SK-N-SH (cell line): ENCODE measurements at regions not wholly inside any gene's neighbourhood (a gene's known extent, or its start where the extent isn't known, plus 50 kb on each side); places are given as distances from the start of the nearest gene placed in this dataset.

Source experiments
- CTCF ChIA-PET: fragments of 300-600, 350-600 bp; formaldehyde crosslinking; extraction: SDS; loops from one replicate; lab custom pipeline; 2021; lab: Yijun Ruan, JAX
- POLR2A ChIA-PET: fragments of 350-600 bp; sonication (Branson Sonifier 250); formaldehyde crosslinking; extraction: SDS; loops from one replicate; lab custom pipeline; 2020; ENCODE audit warnings: antibody characterized with exemption, inconsistent platforms; lab: Yijun Ruan, JAX
- DNase-seq: peaks from one replicate; pipeline ENCODE4 v3.0.0; 2012
- H2AFZ ChIP-seq: fragments of 200-600 bp; sonication (generic); 2 replicates; pipeline ENCODE4 v1.8.1; 2016; ENCODE audit warnings: antibody characterized with exemption, mild to moderate bottlenecking, low read depth
- H3F3A ChIP-seq: fragments of 200-600 bp; sonication (generic); replicated peaks from 2 replicates; pipeline ENCODE3; 2016; ENCODE audit warnings: antibody characterized with exemption, mild to moderate bottlenecking; ENCODE audit not compliant: insufficient read depth
- H3K27ac ChIP-seq, 2 experiments: fragments of 200-500 bp in 1 of 2; fragments of 200-600 bp in 1 of 2; sonication (Bioruptor generic) in 1 of 2; sonication (generic), shearing (Covaris generic) in 1 of 2; 2 replicates each; pipeline versions ENCODE4 v1.5.1 to v1.6.1; 2014 to 2016; ENCODE audit warnings: low read depth in 2 of 2, inconsistent platforms in 1 of 2, low read length in 1 of 2, mild to moderate bottlenecking in 1 of 2, mixed read lengths in 1 of 2
- H3K27me3 ChIP-seq: fragments of 200-600 bp; sonication (generic), shearing (Covaris generic); 2 replicates; pipeline ENCODE4 v1.6.1; 2016; ENCODE audit warnings: mixed run types; ENCODE audit not compliant: insufficient read depth
- H3K36me3 ChIP-seq, 2 experiments: fragments of 200-500 bp in 1 of 2; fragments of 200-600 bp in 1 of 2; sonication (Bioruptor generic) in 1 of 2; sonication (generic) in 1 of 2; replicated peaks in 1 of 2; 2 replicates each; pipeline versions ENCODE3 to v1.5.1; 2014 to 2016; ENCODE audit warnings: low read length in 1 of 2, mild to moderate bottlenecking in 1 of 2; ENCODE audit not compliant: insufficient read depth in 2 of 2, control insufficient read depth in 1 of 2
- H3K4me1 ChIP-seq, 2 experiments: fragments of 200-500 bp in 1 of 2; fragments of 200-600 bp in 1 of 2; sonication (Bioruptor generic) in 1 of 2; sonication (generic), shearing (Covaris generic) in 1 of 2; 2 replicates each; pipeline versions ENCODE4 v1.5.1 to v1.6.1; 2014 to 2016; ENCODE audit warnings: low read depth in 1 of 2, low read length in 1 of 2, mixed run types in 1 of 2; ENCODE audit not compliant: insufficient read depth in 2 of 2, control insufficient read depth in 1 of 2
- H3K4me2 ChIP-seq: fragments of 200-600 bp; sonication (generic), shearing (Covaris generic); 2 replicates; pipeline ENCODE4 v1.6.1; 2017; ENCODE audit warnings: mixed run types
- H3K4me3 ChIP-seq, 2 experiments: fragments of 200-500 bp in 1 of 2; fragments of 200-600 bp in 1 of 2; sonication (Bioruptor generic) in 1 of 2; sonication (generic), shearing (Covaris generic) in 1 of 2; 2 replicates each; pipeline versions ENCODE4 v1.5.1 to v1.8.1; 2014 to 2016; ENCODE audit warnings: low read depth in 2 of 2, inconsistent platforms in 1 of 2, low read length in 1 of 2, mild to moderate bottlenecking in 1 of 2, mixed read lengths in 1 of 2, moderate library complexity in 1 of 2
- H3K79me2 ChIP-seq: fragments of 200-600 bp; sonication (generic); 2 replicates; pipeline ENCODE4 v1.8.1; 2017; ENCODE audit warnings: mild to moderate bottlenecking; ENCODE audit not compliant: insufficient read depth
- H3K9ac ChIP-seq: fragments of 200-600 bp; sonication (generic); 2 replicates; pipeline ENCODE4 v1.6.1; 2017; ENCODE audit warnings: mixed run types
- H3K9me2 ChIP-seq: fragments of 200-600 bp; sonication (generic); 2 replicates; pipeline ENCODE4 v1.6.1; 2017; ENCODE audit warnings: mixed run types
- H3K9me3 ChIP-seq: fragments of 200-600 bp; sonication (generic); 2 replicates; pipeline ENCODE4 v1.6.1; 2017; ENCODE audit warnings: mixed run types, mild to moderate bottlenecking, moderate library complexity
- H4K20me1 ChIP-seq: fragments of 200-600 bp; sonication (generic); 2 replicates; pipeline ENCODE4 v1.6.1; 2017; ENCODE audit warnings: mild to moderate bottlenecking, mixed run types; ENCODE audit not compliant: insufficient read depth
- CHD2 ChIP-seq: fragments of 150-350 bp; IDR thresholded peaks from 2 replicates; pipeline ENCODE4 v1.6.1; 2018; ENCODE audit warnings: low read length; ENCODE audit not compliant: partially characterized antibody
- ELF1 ChIP-seq: IDR thresholded peaks from 2 replicates; pipeline ENCODE4 v1.4.0; 2012
- EZH2phosphoT487 ChIP-seq: fragments of 200-600 bp; sonication (generic); IDR thresholded peaks from 2 replicates; pipeline ENCODE4 v1.6.1; 2017; ENCODE audit warnings: low read depth, mixed run types, mild to moderate bottlenecking, antibody characterized with exemption, moderate library complexity, borderline replicate concordance
- FOSL2 ChIP-seq: IDR thresholded peaks from 2 replicates; pipeline ENCODE4 v1.4.0; 2012; ENCODE audit warnings: low read depth, mild to moderate bottlenecking, moderate library complexity, borderline replicate concordance
- FOXM1 ChIP-seq: IDR thresholded peaks from 2 replicates; pipeline ENCODE4 v1.4.0; 2012; ENCODE audit warnings: low read depth, mild to moderate bottlenecking
- IRF3 ChIP-seq: fragments of 150-350 bp; IDR thresholded peaks from 2 replicates; pipeline ENCODE4 v1.6.1; 2016; ENCODE audit warnings: mild to moderate bottlenecking, low read depth, low read length
- MEF2A ChIP-seq: IDR thresholded peaks from 2 replicates; pipeline ENCODE4 v1.4.0; 2012; ENCODE audit warnings: low read depth, borderline replicate concordance
- NRF1 ChIP-seq: IDR thresholded peaks from 2 replicates; pipeline ENCODE4 v1.6.1; 2012; ENCODE audit warnings: low read depth, mild to moderate bottlenecking, low read length
- RAD21 ChIP-seq: IDR thresholded peaks from 2 replicates; pipeline ENCODE4 v1.6.1; 2012; ENCODE audit warnings: mild to moderate bottlenecking, low read length
- RFX5 ChIP-seq: IDR thresholded peaks from 2 replicates; pipeline ENCODE4 v1.6.1; 2012; ENCODE audit warnings: mild to moderate bottlenecking, improper control_type of control experiment, low read length
- RXRA ChIP-seq: IDR thresholded peaks from 2 replicates; pipeline ENCODE4 v1.4.0; 2012; ENCODE audit warnings: low read depth, mild to moderate bottlenecking, borderline replicate concordance
- SIN3A ChIP-seq: IDR thresholded peaks from 2 replicates; pipeline ENCODE4 v1.6.1; 2012; ENCODE audit warnings: low read depth, mild to moderate bottlenecking, low read length, moderate library complexity, borderline replicate concordance
- SMC3 ChIP-seq: IDR thresholded peaks from 2 replicates; pipeline ENCODE4 v1.6.1; 2012; ENCODE audit warnings: low read depth, low read length, improper control_type of control experiment
- USF1 ChIP-seq: IDR thresholded peaks from 2 replicates; pipeline ENCODE4 v1.4.0; 2012; ENCODE audit warnings: low read depth, borderline replicate concordance
- YY1 ChIP-seq: IDR thresholded peaks from 2 replicates; pipeline ENCODE4 v1.4.0; 2012; ENCODE audit warnings: low read depth, mild to moderate bottlenecking
- ZBTB33 ChIP-seq: IDR thresholded peaks from 2 replicates; pipeline ENCODE4 v1.4.0; 2012; ENCODE audit warnings: low read depth, borderline replicate concordance
- WGBS: methylation state at CpG from one replicate; pipeline ENCODE4 v1.1.6; 2017; ENCODE audit warnings: low lambda C conversion rate; 5-methylcytosine and 5-hydroxymethylcytosine counted together

GRCh38 chr9:104009826-104010225 is 84.3 kb upstream of the SMC2 start:
- no peak overlapping the region for H3K27ac ChIP-seq
- no peaks in the 10 kb centered on the region for H3K27me3 ChIP-seq
- no peaks in the 10 kb centered on the region for H4K20me1 ChIP-seq
- TF ChIP-seq RFX5: no peak
- TF ChIP-seq FOSL2: no peak
- no peak for TF ChIP-seq IRF3
- TF ChIP-seq RAD21: no peak
- TF ChIP-seq FOXM1: no peak
- no peak for TF ChIP-seq EZH2phosphoT487
- TF ChIP-seq NRF1: no peak
- no peak for TF ChIP-seq YY1
- no peak for TF ChIP-seq ELF1
- no peak for TF ChIP-seq USF1
- H3K79me2 ChIP-seq: no peaks in the 10 kb centered on the region
- no peaks in the 10 kb centered on the region for H3K9me2 ChIP-seq
- no peaks in the 10 kb centered on the region for H3K9me3 ChIP-seq
- DNase-seq: no peak
- CTCF ChIA-PET: no interaction called here
- no peaks in the 10 kb centered on the region for H3K4me1 ChIP-seq
- H3K36me3 ChIP-seq: no peaks in the 10 kb centered on the region
- no peak overlapping the region for H3K9ac ChIP-seq
- POLR2A ChIA-PET: no interaction called here
- no peak overlapping the region for H3K4me3 ChIP-seq
- no peaks in the 10 kb centered on the region for H3F3A ChIP-seq
- H3K4me2 ChIP-seq: no peak overlapping the region
- no peak overlapping the region for H2AFZ ChIP-seq
- 4% methylated on average over 3 of the region's 3 CpGs for WGBS

GRCh38 chr9:104022083-104022482 is 72.0 kb upstream of the SMC2 start:
- Histone ChIP-seq H3K27me3 (no peaks in the 10 kb centered on the region), H3K79me2 (no peaks in the 10 kb centered on the region)

More at GRCh38 chr9:104022083-104022482, 72.0 kb upstream of the SMC2 start:
- CTCF ChIA-PET: no interaction called here
- Histone ChIP-seq H3K9me3 (no peaks in the 10 kb centered on the region), H3F3A (no peaks in the 10 kb centered on the region), H3K4me3 (no peak overlapping the region), H3K36me3 (no peaks in the 10 kb centered on the region), H4K20me1 (no peaks in the 10 kb centered on the region), H2AFZ (no peak overlapping the region), H3K4me2 (no peak overlapping the region), H3K27ac (no peak overlapping the region), H3K4me1 (no peaks in the 10 kb centered on the region), H3K9me2 (no peaks in the 10 kb centered on the region), H3K9ac (no peak overlapping the region)
- no peak for DNase-seq
- TF ChIP-seq RXRA (no peak), RAD21 (no peak), ZBTB33 (no peak), SIN3A (no peak), MEF2A (no peak), IRF3 (no peak), CHD2 (no peak), FOSL2 (no peak), FOXM1 (no peak), YY1 (no peak), SMC3 (no peak)
- POLR2A ChIA-PET: no interaction called here
